HL-60 (cell line): ENCODE measurements at regions not wholly inside any gene's neighbourhood (a gene's known extent, or its start where the extent isn't known, plus 50 kb on each side); places are given as distances from the start of the nearest gene placed in this dataset.

Source experiments
- SPI1 ChIP-seq: IDR thresholded peaks from 2 replicates; pipeline ENCODE4 v1.6.1; 2012; ENCODE audit warnings: low read depth, mild to moderate bottlenecking, borderline replicate concordance
- TF ChIP-seq, protein P1 (sequence below): IDR thresholded peaks from one replicate; pipeline ENCODE4 v1.5.1; 2011; ENCODE audit warnings: low read length, control low read depth, inconsistent platforms; ENCODE audit not compliant: insufficient read depth

DNA sequence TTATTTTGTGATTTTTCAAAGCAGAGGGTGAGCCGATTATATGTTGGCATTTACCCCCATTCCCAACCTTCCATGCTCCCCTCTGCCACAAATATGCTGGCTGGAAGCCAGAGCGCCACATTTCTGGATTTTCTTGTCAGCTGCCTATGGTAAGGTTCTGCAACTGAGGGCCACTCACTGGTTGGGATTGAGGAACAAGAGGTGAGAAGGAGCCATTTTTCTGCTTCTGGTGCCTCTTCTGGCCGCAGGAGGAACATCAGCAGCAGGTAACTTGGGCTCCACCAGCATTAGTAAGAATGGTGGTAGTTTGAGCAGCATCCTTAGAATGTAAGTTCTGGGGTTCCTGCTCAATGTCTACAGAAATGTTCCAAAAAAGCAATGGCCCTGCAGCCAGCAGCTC lies 159.5 kb upstream of the MAST4 start:
- TF ChIP-seq, protein P1, sequence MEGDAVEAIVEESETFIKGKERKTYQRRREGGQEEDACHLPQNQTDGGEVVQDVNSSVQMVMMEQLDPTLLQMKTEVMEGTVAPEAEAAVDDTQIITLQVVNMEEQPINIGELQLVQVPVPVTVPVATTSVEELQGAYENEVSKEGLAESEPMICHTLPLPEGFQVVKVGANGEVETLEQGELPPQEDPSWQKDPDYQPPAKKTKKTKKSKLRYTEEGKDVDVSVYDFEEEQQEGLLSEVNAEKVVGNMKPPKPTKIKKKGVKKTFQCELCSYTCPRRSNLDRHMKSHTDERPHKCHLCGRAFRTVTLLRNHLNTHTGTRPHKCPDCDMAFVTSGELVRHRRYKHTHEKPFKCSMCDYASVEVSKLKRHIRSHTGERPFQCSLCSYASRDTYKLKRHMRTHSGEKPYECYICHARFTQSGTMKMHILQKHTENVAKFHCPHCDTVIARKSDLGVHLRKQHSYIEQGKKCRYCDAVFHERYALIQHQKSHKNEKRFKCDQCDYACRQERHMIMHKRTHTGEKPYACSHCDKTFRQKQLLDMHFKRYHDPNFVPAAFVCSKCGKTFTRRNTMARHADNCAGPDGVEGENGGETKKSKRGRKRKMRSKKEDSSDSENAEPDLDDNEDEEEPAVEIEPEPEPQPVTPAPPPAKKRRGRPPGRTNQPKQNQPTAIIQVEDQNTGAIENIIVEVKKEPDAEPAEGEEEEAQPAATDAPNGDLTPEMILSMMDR = no peak
- no peak for TF ChIP-seq SPI1
